T follicular helper cell (primary cell): ENCODE measurements at regions not wholly inside any gene's neighbourhood (a gene's known extent, or its start where the extent isn't known, plus 50 kb on each side); places are given as distances from the start of the nearest gene placed in this dataset.
A peak's percentile ranks its signal among the peaks of the same experiment; 100 is the strongest.
"Not testable (repeated sequence)": the region's sequence is repeated elsewhere in the genome, so short reads cannot be mapped to it uniquely, and the experiment has no call there.

ENCODE experiments used
- DNase-seq: peaks from one replicate; pipeline ENCODE4 v3.0.0-alpha.2; 2020; ENCODE audit warnings: low read depth

DNA sequence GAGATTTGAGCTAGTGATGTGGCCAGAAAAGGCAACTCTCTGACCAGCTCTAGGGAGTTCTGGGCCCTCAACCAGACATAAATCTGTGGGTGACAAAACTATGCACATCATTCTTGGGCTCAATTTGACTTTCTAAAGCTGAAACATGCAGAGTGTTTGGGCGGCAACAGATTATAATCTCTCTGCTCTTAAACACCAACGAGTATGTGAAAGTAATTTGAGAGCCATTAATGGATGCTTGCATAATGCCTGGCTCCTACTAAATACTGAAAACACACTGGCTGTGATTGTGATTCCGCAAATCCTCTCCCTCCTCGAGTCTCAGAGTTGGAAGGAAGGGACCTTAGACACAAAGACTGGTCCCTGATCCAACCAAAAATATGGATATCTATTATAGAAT is 186.7 kb downstream of the UACA start:
- no peak for DNase-seq

GRCh38 chr15:70576276-70576675 is 187.1 kb downstream of the UACA start:
- no peak for DNase-seq

GRCh38 chr15:70575231-70576226 is 187.8 kb downstream of the UACA start:
- no peak for DNase-seq

- not testable (repeated sequence) for DNase-seq
Observed at GRCh38 chr15:70574325-70574724, 189.0 kb downstream of the UACA start.

DNA sequence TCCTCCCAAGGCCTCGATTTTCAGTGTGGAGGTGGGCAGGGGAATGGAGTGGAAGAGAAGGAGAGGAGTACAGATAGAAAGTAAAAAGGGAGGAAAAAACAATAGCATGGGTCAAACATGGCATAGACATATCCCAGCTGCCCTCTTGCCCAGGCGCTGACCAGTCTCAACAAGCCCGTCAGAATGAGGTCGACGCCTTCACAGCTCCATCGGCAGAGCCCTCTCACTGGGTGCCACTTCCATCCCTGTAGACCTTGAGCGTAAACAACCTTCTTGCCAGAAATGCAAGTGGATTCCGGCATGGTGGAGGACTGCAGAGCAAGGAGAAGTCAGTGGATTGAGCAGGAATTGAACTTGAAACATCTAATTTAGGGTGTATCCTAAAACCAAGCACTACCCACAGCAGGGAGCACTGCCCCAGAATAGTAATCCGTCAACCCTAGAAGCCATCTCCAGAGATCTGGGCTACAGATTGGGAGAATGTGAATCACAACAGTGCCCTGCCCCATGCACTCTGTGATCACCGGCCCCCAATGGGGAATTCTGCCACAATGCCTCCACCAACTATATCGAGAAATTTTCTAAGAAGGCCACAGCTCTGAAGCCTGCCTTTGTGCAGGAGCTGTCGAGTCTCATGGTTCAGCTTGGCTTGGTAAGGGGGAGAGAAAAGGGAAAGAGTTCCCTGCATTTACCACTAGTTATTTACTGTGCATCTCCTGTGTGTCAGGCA is 190.1 kb downstream of the UACA start:
- no peak for DNase-seq

DNA sequence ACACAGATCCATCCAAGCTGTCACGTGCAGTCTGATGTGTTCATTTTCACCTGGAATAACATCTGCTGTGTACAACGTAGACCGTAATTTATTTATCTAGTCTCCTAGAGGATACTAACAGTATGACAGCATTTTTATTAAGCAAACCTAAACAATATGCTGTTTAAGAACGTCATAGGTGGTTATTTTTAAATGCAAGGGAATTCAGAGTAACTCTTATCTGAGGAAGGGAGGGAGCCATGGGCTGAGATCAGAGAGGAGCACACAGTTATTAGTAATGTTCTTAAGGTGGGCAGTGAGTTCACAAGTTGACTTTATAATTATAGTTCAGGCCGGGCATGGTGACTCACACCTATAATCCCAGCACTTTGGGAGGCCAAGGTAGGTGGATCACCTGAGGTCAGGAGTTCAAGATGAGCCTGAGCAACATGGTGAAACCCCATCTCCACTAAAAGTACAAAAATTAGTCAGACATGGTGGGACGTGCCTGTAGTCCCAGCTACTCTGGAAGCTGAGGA is 193.6 kb downstream of the UACA start:
- no peak for DNase-seq

- DNase-seq = no peak
Observed at GRCh38 chr15:70569091-70569713, 194.2 kb downstream of the UACA start.

DNA sequence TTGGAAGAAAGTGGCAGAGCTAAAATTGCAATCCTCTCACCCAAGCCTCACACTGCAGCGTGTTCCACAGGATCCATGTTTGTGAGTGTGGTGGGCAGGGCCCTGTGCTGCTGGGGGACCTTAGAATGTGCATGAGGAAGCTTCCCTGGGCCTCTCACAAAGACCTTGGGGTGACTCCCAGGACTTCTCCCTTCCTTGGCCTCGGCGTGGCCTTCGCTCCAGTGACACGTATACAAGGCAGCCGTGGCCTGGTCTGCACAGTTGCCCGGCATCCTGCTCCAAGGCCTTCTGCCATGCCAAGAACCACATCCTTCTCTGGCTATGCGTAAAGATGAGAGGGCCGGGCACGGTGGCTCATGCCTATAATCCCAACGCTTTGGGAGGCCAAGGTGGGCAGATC is 196.4 kb downstream of the UACA start:
- DNase-seq = no peak

- no peak for DNase-seq
Observed at GRCh38 chr15:70566047-70566835, 197.1 kb downstream of the UACA start.

DNA sequence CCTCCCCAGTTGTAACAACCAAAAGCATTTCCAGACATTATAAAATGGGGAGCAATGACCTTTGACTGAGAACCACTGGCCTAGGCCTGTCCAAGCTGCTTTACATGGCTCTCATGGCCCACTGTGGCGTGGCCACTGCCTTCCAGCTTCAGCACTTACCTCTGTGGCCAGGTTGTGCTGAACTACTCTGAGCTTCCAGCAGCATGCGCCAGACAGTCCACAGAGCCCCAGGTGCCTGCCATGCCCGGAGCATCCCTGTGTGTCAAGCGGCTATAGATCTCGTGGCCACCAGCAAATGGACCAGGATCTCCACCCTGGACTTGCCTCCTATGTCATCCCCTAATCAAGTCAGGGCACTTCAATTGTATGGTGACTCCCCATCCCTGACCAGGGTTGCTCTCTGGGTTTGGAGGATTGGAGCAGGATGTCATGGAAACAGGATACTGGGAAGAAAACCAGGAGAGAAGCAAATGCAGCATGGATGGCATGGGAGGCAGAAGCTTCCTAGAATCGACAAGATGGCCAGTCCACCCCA is 199.7 kb downstream of the UACA start:
- DNase-seq = no peak

GRCh38 chr15:70562906-70563305 is 200.5 kb downstream of the UACA start:
- no peak for DNase-seq

GRCh38 chr15:70561885-70562284 is 201.5 kb downstream of the UACA start:
- DNase-seq = no peak

DNA sequence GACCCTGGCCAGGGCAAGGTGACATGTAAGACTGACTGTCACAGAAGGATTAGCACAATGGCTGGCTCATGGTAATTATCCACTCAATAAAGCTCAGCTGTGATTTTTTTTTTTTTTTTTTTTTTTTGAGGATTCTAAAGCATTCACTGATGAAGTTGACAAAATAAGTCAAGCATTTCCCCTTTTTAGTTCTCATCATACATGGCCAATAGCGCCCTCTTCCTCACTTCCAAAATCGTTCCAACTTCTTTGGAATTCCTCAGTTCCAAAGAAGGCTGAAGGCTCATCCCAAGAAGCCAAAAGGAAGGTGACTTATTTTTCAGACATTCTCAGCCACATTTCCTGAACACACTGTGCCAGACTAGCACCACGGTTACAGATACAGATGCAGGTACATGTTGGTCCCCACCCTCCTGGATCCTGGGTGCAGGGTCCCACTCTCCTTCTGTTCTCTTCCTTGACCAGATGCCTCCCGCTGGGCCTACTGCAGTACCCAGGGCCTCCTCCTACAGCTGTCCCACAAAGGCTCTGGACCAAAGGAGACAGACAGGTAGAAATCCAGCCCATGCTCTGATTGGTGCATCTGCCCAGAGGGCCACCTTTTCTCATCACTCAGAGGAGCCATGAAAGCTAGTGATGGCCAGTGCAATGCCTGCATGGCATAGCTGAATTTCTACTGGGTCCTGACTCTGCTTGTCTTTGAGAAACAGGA is 202.6 kb downstream of the UACA start:
- DNase-seq = no peak

DNA sequence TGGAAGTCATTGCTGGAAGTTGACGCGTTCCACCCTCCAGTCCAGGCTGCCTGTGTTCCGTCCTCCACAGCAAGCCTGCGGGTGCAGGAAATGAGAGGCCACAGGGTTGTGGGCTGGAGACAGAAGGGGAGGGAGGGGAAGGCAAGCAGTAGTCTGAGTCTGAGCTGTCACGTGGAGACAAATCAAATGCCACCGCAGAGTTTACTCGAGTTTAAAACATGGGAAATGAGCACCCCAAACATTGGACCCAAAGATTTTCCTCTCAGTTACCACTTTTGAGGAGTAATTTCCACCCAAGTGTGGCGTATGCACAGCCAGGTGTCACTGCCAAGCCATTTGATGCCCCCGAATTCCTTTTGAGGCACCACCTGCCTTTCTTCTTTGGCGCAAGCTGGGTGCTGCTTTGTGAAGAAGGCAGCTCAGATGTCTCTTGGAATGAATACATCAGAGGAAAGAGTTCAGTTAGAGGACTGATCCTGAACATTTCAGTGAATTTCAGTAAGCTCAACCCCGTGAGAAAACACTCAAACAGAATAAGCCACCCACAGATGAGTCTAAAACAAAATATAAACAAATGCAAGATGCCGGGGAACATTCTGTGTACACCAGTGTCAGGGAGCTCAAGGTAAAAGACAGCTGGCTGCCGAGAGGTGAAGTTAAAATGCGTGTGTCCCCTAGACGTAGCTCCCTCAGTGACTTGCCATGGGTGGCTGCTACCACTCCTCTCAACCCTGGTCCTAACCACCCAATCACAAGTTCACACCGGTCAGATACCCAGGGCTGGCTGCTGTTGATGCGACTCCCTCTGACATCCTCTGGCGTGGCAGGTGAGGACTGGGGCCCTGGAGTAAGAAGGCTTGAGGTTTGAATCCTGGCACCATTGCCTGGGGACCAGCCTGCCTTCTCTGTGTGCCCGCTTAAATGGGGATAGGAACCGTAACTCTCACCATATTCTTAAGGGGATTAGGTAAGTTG is 203.8 kb downstream of the UACA start:
- DNase-seq = peak; percentile 55

GRCh38 chr15:70558406-70559264 is 204.7 kb downstream of the UACA start:
- no peak for DNase-seq

DNA sequence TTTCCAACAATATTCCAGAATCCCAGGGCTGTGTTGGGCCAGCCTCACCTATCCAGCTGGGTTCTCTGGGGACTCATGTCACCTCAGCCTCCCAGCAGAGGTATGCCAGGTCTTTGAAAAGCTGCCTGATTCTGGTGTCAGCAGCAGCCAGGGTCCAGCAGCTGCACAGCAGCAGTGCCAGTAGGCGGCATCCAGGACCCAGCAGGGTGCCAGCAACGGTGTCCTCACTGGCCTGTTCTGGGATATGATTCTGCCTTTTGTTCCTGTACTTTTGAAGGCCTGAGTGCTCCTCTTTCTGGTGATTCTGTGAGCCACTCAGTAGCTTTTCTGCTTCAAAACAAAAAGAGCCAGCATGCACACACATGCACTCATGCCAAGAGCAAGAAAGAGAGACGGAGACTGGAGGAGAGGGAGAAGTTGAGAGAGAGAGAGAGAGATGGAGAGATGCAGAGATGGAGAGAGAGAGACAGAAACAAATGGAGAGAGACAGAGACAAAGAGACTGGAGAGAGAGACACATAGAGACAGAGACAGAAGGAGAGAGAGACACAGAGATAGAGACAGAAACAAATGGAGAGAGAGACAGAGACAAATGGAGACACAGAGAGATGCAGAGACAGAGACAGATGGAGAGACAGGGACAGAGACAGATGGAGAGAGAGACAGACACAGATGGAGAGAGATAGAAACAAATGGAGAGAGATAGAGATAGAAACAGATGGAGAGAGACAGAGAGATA is 205.7 kb downstream of the UACA start:
- no peak for DNase-seq

DNA sequence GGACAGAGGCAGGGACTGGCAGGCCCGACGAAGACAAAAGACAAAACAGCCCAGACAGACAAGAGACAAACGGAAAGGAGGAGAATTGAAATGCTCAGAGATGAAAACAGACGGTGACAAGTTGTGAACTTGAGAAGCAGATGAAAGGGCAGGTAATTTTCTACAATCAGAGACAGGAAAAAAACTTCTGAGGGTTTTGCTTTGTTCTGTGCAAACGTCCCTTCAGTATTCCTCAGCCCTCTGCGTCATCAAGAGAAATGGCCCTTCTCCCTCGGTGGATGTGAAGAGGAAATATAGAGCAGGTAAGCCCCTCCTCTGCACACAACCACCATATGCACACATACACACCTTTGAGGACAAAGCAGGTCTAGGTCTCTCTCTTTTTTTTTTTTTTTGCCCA is 206.6 kb downstream of the UACA start:
- no peak for DNase-seq
